ENCODE measurements at regions not wholly inside any gene's neighbourhood (a gene's known extent, or its start where the extent isn't known, plus 50 kb on each side); places are given as distances from the start of the nearest gene placed in this dataset.

- no peak for TF ChIP-seq CTCF (conservative IDR thresholded peaks at IDR 0.05; ENCODE audit: low read length)
- TF ChIP-seq EZH2phosphoT487 (IDR thresholded peaks at IDR 0.05; ENCODE audit: borderline replicate concordance, low read depth, low read length), result no peak
Measured at GRCh38 chr3:3992312-3992874, 193.2 kb downstream of the LRRN1 start.
